Caco-2 (cell line): ENCODE measurements at regions not wholly inside any gene's neighbourhood (a gene's known extent, or its start where the extent isn't known, plus 50 kb on each side); places are given as distances from the start of the nearest gene placed in this dataset.
"Not testable (repeated sequence)": the region's sequence is repeated elsewhere in the genome, so short reads cannot be mapped to it uniquely, and the experiment has no call there.

Source experiments
- BruUV-seq: library from RNA; stranded (reverse); fragments of 400-500 nt; replicated peaks from 2 replicates; lab custom pipeline; 2021; lab: Mats Ljungman, UMichigan
- CTCF ChIA-PET: fragments of 300-600 bp; sonication (Branson Sonifier 250); formaldehyde crosslinking; loops from one replicate; lab custom pipeline; 2022; ENCODE audit warnings: antibody characterized with exemption; lab: Charles Lee
- POLR2A ChIA-PET: fragments of 300-600 bp; sonication (Branson Sonifier 250); formaldehyde crosslinking; loops from one replicate; lab custom pipeline; 2022; ENCODE audit warnings: antibody characterized with exemption; lab: Charles Lee
- DNase-seq, 2 experiments: peaks; one replicate each; pipeline versions ENCODE4 v3.0.0 to v3.0.0-alpha.2; 2020 to 2022
- H3K27me3 ChIP-seq: replicated peaks from 2 replicates; pipeline ENCODE4 v1.6.0; 2011; ENCODE audit warnings: low read length; ENCODE audit not compliant: control insufficient read depth, insufficient read depth
- H3K36me3 ChIP-seq: 2 replicates; pipeline ENCODE4 v1.5.1; 2011; ENCODE audit warnings: low read length; ENCODE audit not compliant: control insufficient read depth, insufficient read depth
- H3K4me1 ChIP-seq: fragments of 250-450 bp; sonication (Bioruptor Pico); 2 replicates; pipeline ENCODE4 v1.5.1; 2020; ENCODE audit warnings: mild to moderate bottlenecking
- H3K4me3 ChIP-seq: 2 replicates; pipeline ENCODE4 v1.5.1; 2011; ENCODE audit warnings: low read depth, mild to moderate bottlenecking, control low read depth, low read length
- H3K9me3 ChIP-seq: fragments of 250-450 bp; sonication (Bioruptor Pico); 2 replicates; pipeline ENCODE4 v1.5.1; 2020; ENCODE audit warnings: mild to moderate bottlenecking, moderate library complexity
- H3K27ac Mint-ChIP-seq: one replicate; pipeline ENCODE4 v1.8.0; 2022; ENCODE audit warnings: mixed read lengths; ENCODE audit not compliant: unreplicated experiment
- H3K27me3 Mint-ChIP-seq: one replicate; pipeline ENCODE4 v1.8.0; 2022; ENCODE audit warnings: mixed read lengths; ENCODE audit not compliant: insufficient read depth, unreplicated experiment
- H3K36me3 Mint-ChIP-seq: one replicate; pipeline ENCODE4 v1.8.0; 2022; ENCODE audit warnings: mild to moderate bottlenecking, mixed read lengths; ENCODE audit not compliant: insufficient read depth, unreplicated experiment
- H3K4me1 Mint-ChIP-seq: one replicate; pipeline ENCODE4 v1.8.0; 2022; ENCODE audit warnings: low read depth, mixed read lengths; ENCODE audit not compliant: unreplicated experiment
- H3K4me3 Mint-ChIP-seq: one replicate; pipeline ENCODE4 v1.8.0; 2022; ENCODE audit warnings: mild to moderate bottlenecking, moderate library complexity, mixed read lengths; ENCODE audit not compliant: unreplicated experiment
- H3K9me3 Mint-ChIP-seq: one replicate; pipeline ENCODE4 v1.8.0; 2022; ENCODE audit warnings: mixed read lengths; ENCODE audit not compliant: unreplicated experiment
- intact Hi-C: fragments of 100-400 bp; cut with micrococcal nuclease; formaldehyde crosslinking; loops from one replicate; pipeline ENCODE4 v1.10.0; 2022; ENCODE audit not compliant: unreplicated experiment
- TF ChIP-seq, protein P1 (sequence below), 2 experiments: fragments of 200-600 bp in 1 of 2; IDR thresholded peaks; 1 replicate in 1 of 2; 2 replicates in 1 of 2; pipeline versions ENCODE4 v1.5.1 to v1.8.0; 2011 to 2022; ENCODE audit warnings: antibody characterized with exemption in 1 of 2, control low read depth in 1 of 2, inconsistent platforms in 1 of 2, low read depth in 1 of 2, low read length in 1 of 2, mild to moderate bottlenecking in 1 of 2, moderate library complexity in 1 of 2; ENCODE audit not compliant: insufficient read depth in 1 of 2, severe bottlenecking in 1 of 2, unreplicated experiment in 1 of 2

DNA sequence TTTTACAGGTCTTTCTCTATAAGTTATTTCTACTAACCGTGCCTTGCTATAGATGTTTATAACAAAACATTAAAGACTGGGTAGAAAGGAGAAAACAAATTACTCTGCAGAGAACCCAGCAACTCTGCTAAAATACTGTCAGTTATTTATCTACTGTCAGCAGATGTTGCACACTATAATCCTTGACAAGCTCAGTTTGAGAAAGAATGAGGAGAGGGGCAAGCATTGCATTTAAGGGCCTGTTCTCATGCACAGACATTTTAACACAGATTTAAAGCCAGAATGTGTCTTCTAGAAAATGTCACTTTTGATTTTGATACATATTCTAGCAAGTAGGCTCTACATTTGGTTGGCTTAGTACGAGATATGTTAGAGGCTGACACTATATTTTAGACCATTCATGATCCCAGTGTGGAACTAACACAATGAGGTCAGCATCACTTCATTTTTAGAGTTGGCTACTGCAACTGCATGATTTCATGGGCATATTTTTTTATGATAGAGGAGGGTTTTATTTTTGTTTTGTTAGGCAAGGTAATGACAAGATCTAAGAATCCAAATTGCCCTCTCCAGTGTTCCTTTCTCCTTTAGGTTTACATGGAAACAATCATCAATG lies 516.4 kb downstream of the ZEB2 start:
- TF ChIP-seq, protein P1, sequence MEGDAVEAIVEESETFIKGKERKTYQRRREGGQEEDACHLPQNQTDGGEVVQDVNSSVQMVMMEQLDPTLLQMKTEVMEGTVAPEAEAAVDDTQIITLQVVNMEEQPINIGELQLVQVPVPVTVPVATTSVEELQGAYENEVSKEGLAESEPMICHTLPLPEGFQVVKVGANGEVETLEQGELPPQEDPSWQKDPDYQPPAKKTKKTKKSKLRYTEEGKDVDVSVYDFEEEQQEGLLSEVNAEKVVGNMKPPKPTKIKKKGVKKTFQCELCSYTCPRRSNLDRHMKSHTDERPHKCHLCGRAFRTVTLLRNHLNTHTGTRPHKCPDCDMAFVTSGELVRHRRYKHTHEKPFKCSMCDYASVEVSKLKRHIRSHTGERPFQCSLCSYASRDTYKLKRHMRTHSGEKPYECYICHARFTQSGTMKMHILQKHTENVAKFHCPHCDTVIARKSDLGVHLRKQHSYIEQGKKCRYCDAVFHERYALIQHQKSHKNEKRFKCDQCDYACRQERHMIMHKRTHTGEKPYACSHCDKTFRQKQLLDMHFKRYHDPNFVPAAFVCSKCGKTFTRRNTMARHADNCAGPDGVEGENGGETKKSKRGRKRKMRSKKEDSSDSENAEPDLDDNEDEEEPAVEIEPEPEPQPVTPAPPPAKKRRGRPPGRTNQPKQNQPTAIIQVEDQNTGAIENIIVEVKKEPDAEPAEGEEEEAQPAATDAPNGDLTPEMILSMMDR (IDR thresholded peaks at IDR 0.05; ENCODE audit: insufficient read depth in 1 of 2, low read depth in 1 of 2, low read length in 1 of 2, severe bottlenecking in 1 of 2, unreplicated experiment in 1 of 2) = no peak
- no peaks in the 10 kb centered on the region for H3K27me3 Mint-ChIP-seq
- intact Hi-C loops = no loop called here
- no TSS peak for BruUV-seq
- no peaks in the 10 kb centered on the region for H3K9me3 Mint-ChIP-seq
- Histone ChIP-seq H3K36me3 (no peaks in the 10 kb centered on the region), H3K9me3 (no peaks in the 10 kb centered on the region), H3K27me3 (no peaks in the 10 kb centered on the region), H3K4me1 (no peaks in the 10 kb centered on the region), H3K4me3 (no peak overlapping the region)
- H3K4me3 Mint-ChIP-seq = no peak overlapping the region
- CTCF ChIA-PET = no interaction called here
- no peak for DNase-seq
- no peaks in the 10 kb centered on the region for H3K4me1 Mint-ChIP-seq
- POLR2A ChIA-PET = interaction anchor here (0.5 kb wide), 1 partner anchor 376 kb away, joined by 3 read pairs; no protein-coding TSS in a partner anchor
- H3K36me3 Mint-ChIP-seq = no peaks in the 10 kb centered on the region
- H3K27ac Mint-ChIP-seq = no peak overlapping the region

DNA sequence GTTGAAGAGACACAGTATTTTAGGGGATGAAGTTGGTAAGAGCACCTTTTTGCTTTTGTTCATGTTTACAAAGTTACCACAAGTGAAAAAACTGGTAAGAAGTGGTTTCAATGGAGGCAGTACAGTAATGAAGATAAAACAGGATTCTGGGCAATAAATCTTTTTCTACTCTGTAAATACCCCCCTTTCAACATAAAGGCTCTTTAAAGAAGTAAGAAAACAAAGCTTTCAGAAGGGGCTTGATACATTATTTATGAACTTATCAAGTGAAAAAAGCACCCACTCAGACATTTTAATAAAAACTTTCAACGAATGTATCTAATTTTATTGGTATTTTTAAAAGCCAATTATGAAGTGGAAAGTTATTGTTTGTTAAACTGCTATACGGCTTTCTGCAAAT lies 522.9 kb downstream of the ZEB2 start:
- Histone ChIP-seq H3K4me1 (no peaks in the 10 kb centered on the region), H3K36me3 (no peaks in the 10 kb centered on the region), H3K27me3 (no peaks in the 10 kb centered on the region), H3K9me3 (no peaks in the 10 kb centered on the region), H3K4me3 (no peak overlapping the region)
- H3K36me3 Mint-ChIP-seq = no peaks in the 10 kb centered on the region
- H3K4me3 Mint-ChIP-seq = no peak overlapping the region
- no peak for DNase-seq
- TF ChIP-seq, protein P1 (IDR thresholded peaks at IDR 0.05; ENCODE audit: insufficient read depth in 1 of 2, low read depth in 1 of 2, low read length in 1 of 2, severe bottlenecking in 1 of 2, unreplicated experiment in 1 of 2) = no peak
- H3K27ac Mint-ChIP-seq = no peak overlapping the region
- no peaks in the 10 kb centered on the region for H3K4me1 Mint-ChIP-seq
- ChIA-PET POLR2A (no interaction called here), CTCF (no interaction called here)
- BruUV-seq = no TSS peak
- no peaks in the 10 kb centered on the region for H3K9me3 Mint-ChIP-seq
- intact Hi-C loops = no loop called here
- no peaks in the 10 kb centered on the region for H3K27me3 Mint-ChIP-seq

DNA sequence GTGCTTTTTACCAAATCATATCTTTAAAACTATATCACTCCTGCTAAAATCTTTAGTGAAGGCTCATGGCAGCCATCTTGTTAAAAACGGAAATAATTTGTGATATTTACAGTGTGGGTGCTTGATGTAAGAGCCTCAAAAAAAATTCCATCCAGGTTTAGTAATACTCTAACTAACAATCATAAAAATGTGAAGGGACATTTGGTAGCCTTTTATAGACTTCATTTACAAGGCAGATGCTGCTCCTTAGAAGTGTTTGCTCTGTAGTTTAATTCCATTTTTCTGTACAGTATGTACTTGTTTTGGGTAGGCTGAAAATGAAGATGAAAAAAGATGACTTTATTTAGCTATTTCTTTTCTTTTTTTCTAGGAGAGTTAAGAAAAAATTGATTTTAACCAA lies 525.0 kb downstream of the ZEB2 start:
- no peaks in the 10 kb centered on the region for H3K36me3 ChIP-seq
- no peak for DNase-seq
- H3K27ac Mint-ChIP-seq = no peak overlapping the region
- TF ChIP-seq, protein P1 (IDR thresholded peaks at IDR 0.05; ENCODE audit: insufficient read depth in 1 of 2, low read depth in 1 of 2, low read length in 1 of 2, severe bottlenecking in 1 of 2, unreplicated experiment in 1 of 2) = no peak
- H3K9me3 ChIP-seq = no peaks in the 10 kb centered on the region
- no peaks in the 10 kb centered on the region for H3K36me3 Mint-ChIP-seq
- no peak overlapping the region for H3K4me3 ChIP-seq
- POLR2A ChIA-PET = no interaction called here
- H3K27me3 Mint-ChIP-seq = no peaks in the 10 kb centered on the region
- no peak overlapping the region for H3K4me3 Mint-ChIP-seq
- H3K9me3 Mint-ChIP-seq = peaks cover 11% of the 10 kb centered on the region
- no peaks in the 10 kb centered on the region for H3K4me1 ChIP-seq
- CTCF ChIA-PET = no interaction called here
- intact Hi-C loops = no loop called here
- no peaks in the 10 kb centered on the region for H3K4me1 Mint-ChIP-seq
- no peaks in the 10 kb centered on the region for H3K27me3 ChIP-seq
- no TSS peak for BruUV-seq

DNA sequence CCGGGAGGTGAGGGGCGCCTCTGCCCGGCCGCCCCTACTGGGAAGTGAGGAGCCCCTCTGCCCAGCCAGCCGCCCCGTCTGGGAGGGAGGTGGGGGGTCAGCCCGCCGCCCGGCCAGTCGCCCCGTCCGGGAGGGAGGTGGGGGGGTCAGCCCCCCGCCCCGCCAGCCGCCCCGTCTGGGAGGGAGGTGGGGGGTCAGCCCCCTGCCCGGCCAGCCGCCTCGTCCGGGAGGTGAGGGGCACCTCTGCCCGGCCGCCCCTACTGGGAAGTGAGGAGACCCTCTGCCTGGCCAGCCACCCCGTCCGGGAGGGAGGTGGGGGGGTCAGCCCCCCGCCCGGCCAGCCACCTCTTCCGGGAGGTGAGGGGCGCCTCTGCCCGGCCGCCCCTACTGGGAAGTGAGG lies 528.3 kb downstream of the ZEB2 start:
- POLR2A ChIA-PET, H3K27me3 ChIP-seq, H3K9me3 ChIP-seq, H3K4me1 Mint-ChIP-seq, H3K36me3 ChIP-seq, H3K27ac Mint-ChIP-seq, H3K27me3 Mint-ChIP-seq, intact Hi-C loops, CTCF ChIA-PET, H3K4me3 ChIP-seq, BruUV-seq, DNase-seq, H3K36me3 Mint-ChIP-seq, H3K4me1 ChIP-seq, H3K4me3 Mint-ChIP-seq: not testable (repeated sequence)
- H3K9me3 Mint-ChIP-seq = peaks cover 11% of the 10 kb centered on the region
